NCI-H2171 (cell line): ENCODE measurements at regions not wholly inside any gene's neighbourhood (a gene's known extent, or its start where the extent isn't known, plus 50 kb on each side); places are given as distances from the start of the nearest gene placed in this dataset.
"Not testable (repeated sequence)": the region's sequence is repeated elsewhere in the genome, so short reads cannot be mapped to it uniquely, and the experiment has no call there.

Experiments
- DNase-seq: peaks from one replicate; lab custom pipeline; 2025; lab: John Stamatoyannopoulos, UW

- no peak for DNase-seq
These were observed 754.5 kb upstream of the MIR17HG start for GRCh38 chr13:90592943-90593342.

- no peak for DNase-seq
These were observed 752.8 kb upstream of the MIR17HG start for GRCh38 chr13:90594681-90595080.

DNA sequence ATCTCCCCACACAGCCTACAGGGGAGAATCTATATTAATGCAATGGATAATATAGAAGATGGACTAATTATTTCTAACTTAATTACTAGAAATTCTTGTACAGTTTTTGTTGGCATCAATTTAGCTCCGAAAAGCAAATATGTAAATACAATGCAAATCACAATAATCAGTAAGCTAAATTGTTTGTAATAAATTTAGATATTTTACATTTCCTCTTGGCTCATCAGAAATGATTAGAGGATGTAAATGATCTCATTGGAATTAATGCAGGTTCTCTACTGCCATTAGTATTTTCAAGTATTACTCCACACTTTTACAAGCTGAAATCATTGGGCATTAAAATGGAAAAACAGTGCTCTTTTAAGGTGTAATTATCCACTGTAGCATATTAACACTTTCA is 741.8 kb upstream of the MIR17HG start:
- no peak for DNase-seq

DNA sequence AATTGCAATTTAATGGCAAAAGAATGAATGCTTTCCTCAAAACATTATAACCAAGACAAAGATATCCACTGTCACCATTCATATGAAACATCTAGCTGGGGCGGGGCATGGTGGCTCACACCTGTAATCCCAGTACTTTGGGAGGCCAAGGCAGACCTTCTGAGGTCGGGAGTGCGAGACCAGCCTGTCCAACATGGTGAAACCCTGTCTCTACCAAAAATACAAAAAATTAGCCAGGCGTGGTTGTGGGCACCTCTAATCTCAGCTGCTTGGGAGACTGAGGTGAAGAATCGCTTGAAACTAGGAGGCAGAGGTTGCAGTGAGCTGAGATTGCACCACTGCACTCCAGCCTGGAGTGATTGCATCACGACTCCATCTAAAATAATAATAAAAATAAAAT is 740.6 kb upstream of the MIR17HG start:
- DNase-seq: not testable (repeated sequence)

GRCh38 chr13:90612391-90612790 is 735.1 kb upstream of the MIR17HG start:
- DNase-seq: no peak

DNA sequence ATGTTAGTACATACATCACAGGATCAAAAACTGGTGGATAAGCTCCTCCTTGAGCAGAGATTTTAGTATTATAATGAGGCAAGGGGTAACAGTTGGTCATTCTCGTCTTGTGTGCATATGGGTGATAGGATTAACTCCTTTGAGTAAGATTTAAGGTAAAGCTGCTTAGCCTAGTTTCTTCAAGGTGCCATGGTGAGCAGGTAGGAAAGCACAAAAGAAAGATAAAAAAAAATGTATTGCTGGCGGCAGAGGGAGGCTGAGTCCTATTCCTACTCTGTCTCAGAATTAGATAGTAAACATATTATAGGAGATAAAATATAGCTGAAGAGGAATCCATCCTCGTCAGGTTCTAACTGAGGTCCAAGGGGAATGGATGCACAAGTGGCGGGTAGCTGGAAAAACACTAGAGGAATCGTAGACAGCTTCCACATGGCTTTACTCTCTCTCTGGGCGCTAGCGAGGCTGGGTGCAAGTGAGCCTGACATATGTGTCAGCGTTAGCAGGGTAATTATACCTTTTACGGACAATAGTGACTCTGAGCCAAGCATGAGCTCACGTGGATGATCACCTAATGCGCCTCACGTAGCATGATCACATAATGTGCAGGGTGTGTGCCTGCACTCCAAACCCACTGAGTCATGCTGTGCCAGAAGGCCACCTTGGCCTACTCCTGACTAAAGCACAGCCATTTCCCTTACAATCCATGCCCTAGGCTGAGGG is 734.3 kb upstream of the MIR17HG start:
- no peak for DNase-seq

GRCh38 chr13:90615236-90615635 is 732.3 kb upstream of the MIR17HG start:
- no peak for DNase-seq

DNA sequence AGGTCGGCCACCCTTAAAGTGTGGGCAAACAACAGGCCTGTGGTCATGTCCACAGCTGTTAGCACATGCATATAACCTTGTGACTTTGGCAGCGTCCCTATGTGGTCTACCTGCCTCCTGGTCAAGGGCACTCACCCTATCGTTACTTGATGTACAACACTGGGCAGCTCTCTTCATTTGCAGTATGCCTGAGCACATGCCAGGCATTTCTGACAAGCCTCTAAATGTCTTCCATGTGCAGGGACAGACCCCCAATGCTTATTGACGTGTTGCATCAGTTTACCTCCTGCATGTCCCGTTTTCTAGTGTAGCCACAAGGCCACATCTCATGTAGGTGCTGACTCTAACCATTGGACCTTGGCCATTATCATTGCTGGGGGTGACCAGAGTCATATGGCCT is 731.7 kb upstream of the MIR17HG start:
- DNase-seq: no peak

GRCh38 chr13:90618133-90618532 is 729.4 kb upstream of the MIR17HG start:
- no peak for DNase-seq

- no peak for DNase-seq
These were observed 724.9 kb upstream of the MIR17HG start for GRCh38 chr13:90622541-90622940.

DNA sequence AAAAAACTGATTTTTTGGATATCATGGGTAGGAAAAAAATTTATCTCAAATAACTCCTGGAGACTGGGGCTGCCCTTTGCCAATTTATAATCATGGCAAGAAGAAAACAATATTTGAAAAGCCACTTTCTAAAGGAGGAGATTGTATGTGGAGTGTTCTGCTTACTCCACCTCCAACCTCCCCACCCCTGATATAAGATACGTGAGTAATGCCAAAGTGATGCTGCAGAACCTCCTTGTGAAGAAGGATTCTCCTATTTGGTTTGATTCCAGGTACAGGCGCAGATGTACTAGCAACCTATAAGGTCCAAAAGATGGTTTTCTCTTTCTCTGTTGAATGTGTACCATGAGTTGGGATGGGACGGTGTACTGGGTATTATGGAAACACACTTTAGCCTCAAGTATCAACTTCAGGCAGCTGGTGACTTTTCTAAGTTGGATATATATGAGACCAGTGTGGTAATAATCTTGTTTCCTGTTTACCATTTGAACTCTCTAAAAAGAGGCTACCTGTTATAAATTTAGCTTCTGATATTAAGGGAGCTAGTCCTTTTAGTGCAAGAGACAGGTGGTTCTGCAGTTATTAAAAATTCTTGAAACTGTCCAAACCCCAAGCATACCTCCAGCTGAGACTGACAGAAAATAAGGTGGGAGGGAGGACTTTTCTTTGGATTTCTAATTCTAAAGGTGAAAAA is 724.0 kb upstream of the MIR17HG start:
- DNase-seq: no peak

DNA sequence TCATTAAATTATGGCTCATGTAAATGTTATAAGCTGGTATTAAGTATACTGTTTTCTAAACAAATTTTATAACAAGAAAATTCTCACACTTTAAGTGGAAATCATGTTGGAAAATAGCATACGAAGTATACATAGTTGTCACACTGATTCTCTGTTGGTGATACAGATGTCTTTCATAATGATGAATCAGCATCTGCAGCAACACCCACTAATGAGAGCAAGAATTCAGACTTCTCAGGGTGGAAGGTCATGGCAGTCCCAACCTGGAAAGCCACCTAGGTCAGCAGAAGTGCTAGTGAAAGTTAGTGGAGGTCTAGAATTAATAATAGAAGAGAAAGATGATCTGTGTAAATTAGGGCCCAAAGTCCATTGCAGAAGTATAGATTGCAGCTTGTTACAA is 719.7 kb upstream of the MIR17HG start:
- DNase-seq: no peak

DNA sequence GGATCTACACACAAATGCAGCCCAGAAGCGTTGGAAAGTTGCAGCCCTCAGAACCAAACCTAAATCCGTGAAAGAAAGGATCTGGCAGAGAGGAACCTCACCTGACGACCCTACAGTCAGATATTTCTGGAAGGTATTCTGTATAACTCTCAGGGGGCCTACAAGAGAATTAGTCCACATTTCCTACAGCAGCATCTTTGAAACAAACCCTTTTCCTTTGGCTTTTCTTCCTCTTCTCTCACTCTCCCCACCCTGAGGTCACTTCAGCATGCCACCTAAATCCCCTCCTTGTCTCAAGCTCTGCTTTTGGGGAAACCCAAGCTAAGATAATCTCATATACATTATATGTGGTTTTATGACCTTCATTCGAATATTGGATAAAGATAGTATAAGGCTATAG is 719.0 kb upstream of the MIR17HG start:
- no peak for DNase-seq

GRCh38 chr13:90630716-90631115 is 716.8 kb upstream of the MIR17HG start:
- no peak for DNase-seq

DNA sequence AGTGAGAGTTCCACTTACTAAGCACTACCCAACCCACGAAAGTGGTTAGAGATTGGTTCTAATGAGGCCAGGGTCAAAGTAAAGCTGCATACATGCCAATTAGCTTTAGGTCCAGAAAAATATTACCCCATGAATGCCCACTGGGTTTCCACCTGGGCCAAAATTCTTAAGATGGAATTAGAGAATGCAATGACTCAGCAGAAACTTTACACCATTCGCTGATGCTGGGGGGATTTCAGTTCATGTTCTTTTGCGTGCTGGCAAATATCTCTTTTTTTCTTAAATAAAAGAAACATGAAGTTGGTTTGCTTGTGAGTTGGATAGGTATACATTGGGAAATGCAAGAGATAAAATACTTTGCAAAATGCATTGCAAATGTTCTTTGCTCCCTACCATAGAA is 715.3 kb upstream of the MIR17HG start:
- DNase-seq: no peak

GRCh38 chr13:90633849-90634248 is 713.6 kb upstream of the MIR17HG start:
- no peak for DNase-seq

DNA sequence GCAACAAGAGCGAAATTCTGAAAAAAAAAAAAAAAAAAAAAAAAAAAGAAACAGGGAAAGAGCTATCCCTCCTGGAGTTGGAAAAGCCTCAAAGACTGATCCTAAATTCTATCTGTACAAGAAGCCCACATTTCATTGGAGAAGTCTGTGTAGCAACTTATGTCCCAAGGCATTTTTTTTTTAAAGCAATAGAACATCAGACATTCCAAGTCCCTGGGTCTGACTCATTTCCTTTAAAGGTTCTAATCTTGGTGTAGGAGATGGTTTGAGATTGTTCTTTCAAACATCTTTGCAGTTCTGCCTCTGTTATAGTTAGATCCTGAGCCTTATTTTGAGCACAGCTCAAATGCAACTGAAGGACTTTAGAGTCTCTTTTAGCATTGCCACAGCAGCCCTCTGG is 706.5 kb upstream of the MIR17HG start:
- no peak for DNase-seq

- DNase-seq: no peak
These were observed 705.6 kb upstream of the MIR17HG start for GRCh38 chr13:90641884-90642283.

- no peak for DNase-seq
These were observed 701.9 kb upstream of the MIR17HG start for GRCh38 chr13:90645582-90645981.

DNA sequence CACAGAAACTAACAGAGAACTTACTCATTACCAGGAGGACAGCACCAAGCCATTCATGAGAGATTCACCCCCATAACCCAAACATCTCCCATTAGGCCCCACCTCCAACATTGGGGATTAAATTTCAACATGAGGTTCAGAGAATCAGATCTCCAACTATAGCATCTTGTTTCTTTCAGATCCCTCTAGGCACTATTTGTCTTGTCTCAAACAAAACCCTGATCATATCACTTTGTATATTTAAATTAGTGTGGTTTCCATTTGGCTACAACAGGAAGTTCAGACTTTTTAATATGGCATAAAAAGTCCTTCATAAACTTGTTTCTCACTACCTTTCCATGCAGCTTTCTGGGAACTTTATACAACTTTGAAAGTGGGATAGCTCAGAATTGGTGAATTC is 699.0 kb upstream of the MIR17HG start:
- no peak for DNase-seq

GRCh38 chr13:90652036-90652435 is 695.5 kb upstream of the MIR17HG start:
- no peak for DNase-seq

GRCh38 chr13:90654970-90655369 is 692.5 kb upstream of the MIR17HG start:
- no peak for DNase-seq

DNA sequence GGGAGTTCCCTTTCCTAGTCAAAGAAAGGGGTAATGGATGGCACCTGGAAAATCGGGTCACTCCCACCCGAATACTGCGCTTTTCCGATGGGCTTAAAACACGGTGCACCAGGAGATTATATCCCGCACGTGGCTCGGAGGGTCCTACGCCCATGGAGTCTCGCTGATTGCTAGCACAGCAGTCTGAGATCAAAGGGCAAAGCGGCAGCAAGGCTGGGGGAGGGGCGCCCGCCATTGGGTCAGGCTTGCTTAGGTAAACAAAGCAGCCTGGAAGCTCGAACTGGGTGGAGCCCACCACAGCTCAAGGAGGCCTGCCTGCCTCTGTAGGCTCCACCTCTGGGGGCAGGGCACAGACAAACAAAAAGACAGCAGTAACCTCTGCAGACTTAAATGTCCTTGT is 683.3 kb upstream of the MIR17HG start:
- DNase-seq: not testable (repeated sequence)

DNA sequence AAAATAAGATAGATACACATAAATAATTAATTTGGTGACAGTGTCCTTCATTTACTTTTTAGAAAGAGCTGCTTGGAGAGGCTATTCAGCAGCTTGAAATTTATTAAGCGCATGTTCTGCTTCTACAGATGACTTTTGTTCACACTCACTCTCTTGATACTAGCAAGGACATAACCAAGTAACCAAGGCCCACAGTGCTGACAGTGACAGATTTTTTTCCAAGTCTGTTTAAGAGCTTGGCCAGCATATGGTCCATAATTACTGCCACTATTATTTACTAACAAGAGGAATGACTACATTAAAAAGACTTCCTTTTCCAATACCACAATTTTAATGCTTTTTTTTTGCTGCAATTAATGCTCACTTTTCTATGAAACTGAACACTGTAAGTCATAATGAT is 673.7 kb upstream of the MIR17HG start:
- no peak for DNase-seq
